ENCODE measurements at regions not wholly inside any gene's neighbourhood (a gene's known extent, or its start where the extent isn't known, plus 50 kb on each side); places are given as distances from the start of the nearest gene placed in this dataset.

DNA sequence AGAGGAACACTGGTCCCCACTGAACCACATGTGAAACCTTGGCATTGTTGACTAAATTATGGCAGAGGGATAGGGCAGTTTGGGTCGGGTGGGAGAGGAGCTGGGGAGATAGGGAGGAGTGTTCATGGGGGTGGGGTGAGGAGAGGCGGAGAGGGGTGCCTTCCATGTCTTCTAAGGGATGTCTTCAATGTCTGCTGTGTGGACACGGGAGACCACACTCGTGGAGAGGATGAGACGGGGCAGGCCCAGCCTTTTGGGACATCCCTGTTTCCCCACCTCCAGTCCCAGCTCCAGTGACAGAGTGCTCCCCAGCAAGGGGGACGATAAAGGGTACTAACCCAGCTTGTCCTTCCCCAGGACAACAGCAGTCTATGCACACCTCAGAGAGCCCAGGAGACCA is 146.4 kb upstream of the MAMLD1 start:
- H3K4me1 ChIP-seq (ENCODE audit: low read length): no peaks in the 10 kb centered on the region
- H3K9me3 ChIP-seq (replicated peaks; ENCODE audit: insufficient read depth, low read length): no peaks in the 10 kb centered on the region
- no peaks in the 10 kb centered on the region for H3K79me2 ChIP-seq (ENCODE audit: low read length)
- no peak overlapping the region for H2AFZ ChIP-seq (ENCODE audit: low read length)
- no peaks in the 10 kb centered on the region for H4K20me1 ChIP-seq (ENCODE audit: insufficient read depth, low read length)
- H3F3A ChIP-seq (ENCODE audit: insufficient read depth, low read length): no peaks in the 10 kb centered on the region
- H3K36me3 ChIP-seq (replicated peaks; ENCODE audit: insufficient read depth, low read length): no peaks in the 10 kb centered on the region
- DNase-seq: no peak
- H3K4me3 ChIP-seq (ENCODE audit: low read length): no peak overlapping the region
- H3K9me2 ChIP-seq (replicated peaks; ENCODE audit: insufficient read depth, low read length): no peaks in the 10 kb centered on the region
- H3K4me2 ChIP-seq (ENCODE audit: low read depth, low read length): no peak overlapping the region
- no peak overlapping the region for H3K9ac ChIP-seq (ENCODE audit: low read length)
- no peak overlapping the region for H3K27ac ChIP-seq (ENCODE audit: low read length)
- TF ChIP-seq EZH2phosphoT487 (IDR thresholded peaks at IDR 0.05; ENCODE audit: low read length) (no peak), EZH2 (optimal IDR thresholded peaks at IDR 0.05; ENCODE audit: low read depth, low read length) (no peak)
- TF ChIP-seq, protein P1, sequence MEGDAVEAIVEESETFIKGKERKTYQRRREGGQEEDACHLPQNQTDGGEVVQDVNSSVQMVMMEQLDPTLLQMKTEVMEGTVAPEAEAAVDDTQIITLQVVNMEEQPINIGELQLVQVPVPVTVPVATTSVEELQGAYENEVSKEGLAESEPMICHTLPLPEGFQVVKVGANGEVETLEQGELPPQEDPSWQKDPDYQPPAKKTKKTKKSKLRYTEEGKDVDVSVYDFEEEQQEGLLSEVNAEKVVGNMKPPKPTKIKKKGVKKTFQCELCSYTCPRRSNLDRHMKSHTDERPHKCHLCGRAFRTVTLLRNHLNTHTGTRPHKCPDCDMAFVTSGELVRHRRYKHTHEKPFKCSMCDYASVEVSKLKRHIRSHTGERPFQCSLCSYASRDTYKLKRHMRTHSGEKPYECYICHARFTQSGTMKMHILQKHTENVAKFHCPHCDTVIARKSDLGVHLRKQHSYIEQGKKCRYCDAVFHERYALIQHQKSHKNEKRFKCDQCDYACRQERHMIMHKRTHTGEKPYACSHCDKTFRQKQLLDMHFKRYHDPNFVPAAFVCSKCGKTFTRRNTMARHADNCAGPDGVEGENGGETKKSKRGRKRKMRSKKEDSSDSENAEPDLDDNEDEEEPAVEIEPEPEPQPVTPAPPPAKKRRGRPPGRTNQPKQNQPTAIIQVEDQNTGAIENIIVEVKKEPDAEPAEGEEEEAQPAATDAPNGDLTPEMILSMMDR (IDR thresholded peaks at IDR 0.05; ENCODE audit: low read length): no peak
- no peaks in the 10 kb centered on the region for H3K27me3 ChIP-seq (replicated peaks; ENCODE audit: insufficient read depth, low read length)

GRCh38 chrX:150217609-150218008 is 145.5 kb upstream of the MAMLD1 start:
- no peak for DNase-seq
- H4K20me1 ChIP-seq (ENCODE audit: insufficient read depth, low read length): no peaks in the 10 kb centered on the region
- no peaks in the 10 kb centered on the region for H3K9me3 ChIP-seq (replicated peaks; ENCODE audit: insufficient read depth, low read length)
- no peaks in the 10 kb centered on the region for H3K27me3 ChIP-seq (replicated peaks; ENCODE audit: insufficient read depth, low read length)
- no peak overlapping the region for H2AFZ ChIP-seq (ENCODE audit: low read length)
- no peaks in the 10 kb centered on the region for H3K4me1 ChIP-seq (ENCODE audit: low read length)
- no peak overlapping the region for H3K9ac ChIP-seq (ENCODE audit: low read length)
- no peaks in the 10 kb centered on the region for H3K79me2 ChIP-seq (ENCODE audit: low read length)
- no peak overlapping the region for H3K4me2 ChIP-seq (ENCODE audit: low read depth, low read length)
- no peak overlapping the region for H3K27ac ChIP-seq (ENCODE audit: low read length)
- no peaks in the 10 kb centered on the region for H3F3A ChIP-seq (ENCODE audit: insufficient read depth, low read length)
- H3K4me3 ChIP-seq (ENCODE audit: low read length): no peak overlapping the region
- no peaks in the 10 kb centered on the region for H3K36me3 ChIP-seq (replicated peaks; ENCODE audit: insufficient read depth, low read length)
- TF ChIP-seq, protein P1 (IDR thresholded peaks at IDR 0.05; ENCODE audit: low read length): no peak
- no peak for TF ChIP-seq EZH2 (optimal IDR thresholded peaks at IDR 0.05; ENCODE audit: low read depth, low read length)
- H3K9me2 ChIP-seq (replicated peaks; ENCODE audit: insufficient read depth, low read length): no peaks in the 10 kb centered on the region

DNA sequence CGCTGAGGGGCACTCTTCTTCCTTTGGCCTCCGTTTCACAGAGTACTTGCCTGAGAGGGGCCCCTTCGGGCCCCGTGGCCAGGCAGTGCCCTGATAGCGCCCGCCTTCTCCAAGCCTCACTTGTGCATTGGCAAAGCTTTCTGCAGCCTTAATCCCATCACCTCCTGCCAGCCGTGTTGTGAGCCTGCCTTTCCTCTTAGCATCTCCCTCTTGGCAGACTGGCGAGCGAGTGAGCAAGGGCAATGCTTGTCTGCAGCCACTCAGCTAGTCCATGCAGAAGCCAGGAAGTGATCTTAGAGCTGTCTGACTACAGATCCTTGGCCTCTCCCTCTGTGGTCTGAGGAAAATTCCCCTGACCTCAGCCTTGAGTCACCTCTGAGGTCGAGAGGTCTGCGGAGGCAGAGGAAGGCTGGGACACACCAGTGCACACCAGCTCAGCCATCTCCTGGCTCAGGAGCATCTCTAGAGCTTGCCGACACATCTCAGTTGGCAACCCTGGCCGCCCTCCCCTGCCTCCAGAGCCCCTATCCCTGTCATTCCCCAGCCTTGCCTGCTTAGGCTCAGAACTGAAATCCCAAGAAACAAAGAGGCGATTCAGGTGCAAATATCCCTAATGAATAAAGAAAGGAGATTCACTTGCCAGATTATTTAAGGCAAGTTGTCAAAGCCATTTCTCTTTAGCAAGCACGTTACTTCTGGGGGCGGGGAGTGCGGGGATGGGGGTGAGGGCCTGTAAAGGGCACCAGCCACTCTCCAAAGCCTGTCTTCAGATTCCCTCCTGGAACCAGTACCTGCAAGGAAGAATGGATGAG is 143.5 kb upstream of the MAMLD1 start:
- Histone ChIP-seq H4K20me1 (ENCODE audit: insufficient read depth, low read length) (no peaks in the 10 kb centered on the region), H3K9me3 (replicated peaks; ENCODE audit: insufficient read depth, low read length) (no peaks in the 10 kb centered on the region), H2AFZ (ENCODE audit: low read length) (no peak overlapping the region), H3K27ac (ENCODE audit: low read length) (no peak overlapping the region), H3K9me2 (replicated peaks; ENCODE audit: insufficient read depth, low read length) (no peaks in the 10 kb centered on the region), H3K27me3 (replicated peaks; ENCODE audit: insufficient read depth, low read length) (no peaks in the 10 kb centered on the region), H3K79me2 (ENCODE audit: low read length) (no peaks in the 10 kb centered on the region), H3K4me3 (ENCODE audit: low read length) (no peak overlapping the region), H3K4me2 (ENCODE audit: low read depth, low read length) (no peak overlapping the region), H3K9ac (ENCODE audit: low read length) (no peak overlapping the region), H3K4me1 (ENCODE audit: low read length) (no peaks in the 10 kb centered on the region), H3F3A (ENCODE audit: insufficient read depth, low read length) (no peaks in the 10 kb centered on the region), H3K36me3 (replicated peaks; ENCODE audit: insufficient read depth, low read length) (no peaks in the 10 kb centered on the region)
- TF ChIP-seq EZH2phosphoT487 (IDR thresholded peaks at IDR 0.05; ENCODE audit: low read length): no peak
- TF ChIP-seq, protein P1 (IDR thresholded peaks at IDR 0.05; ENCODE audit: low read length): no peak
- TF ChIP-seq EZH2 (optimal IDR thresholded peaks at IDR 0.05; ENCODE audit: low read depth, low read length): no peak
- no peak for DNase-seq

Measured in MM.1S (cell line).